Epithelial cell of esophagus (primary cell): ENCODE measurements at regions not wholly inside any gene's neighbourhood (a gene's known extent, or its start where the extent isn't known, plus 50 kb on each side); places are given as distances from the start of the nearest gene placed in this dataset.

Experiments
- DNase-seq: peaks from one replicate; pipeline ENCODE4 v3.0.0; 2010; ENCODE audit warnings: low read depth
- H3K4me3 ChIP-seq: 2 replicates; pipeline ENCODE4 v1.5.1; 2011; ENCODE audit warnings: mild to moderate bottlenecking, low read length, control low read depth
- TF ChIP-seq, protein P1 (sequence below): IDR thresholded peaks from 2 replicates; pipeline ENCODE4 v1.5.1; 2011; ENCODE audit warnings: low read depth, mild to moderate bottlenecking, low read length, control low read depth, inconsistent platforms; ENCODE audit not compliant: insufficient read depth; ENCODE audit errors: missing control alignments

DNA sequence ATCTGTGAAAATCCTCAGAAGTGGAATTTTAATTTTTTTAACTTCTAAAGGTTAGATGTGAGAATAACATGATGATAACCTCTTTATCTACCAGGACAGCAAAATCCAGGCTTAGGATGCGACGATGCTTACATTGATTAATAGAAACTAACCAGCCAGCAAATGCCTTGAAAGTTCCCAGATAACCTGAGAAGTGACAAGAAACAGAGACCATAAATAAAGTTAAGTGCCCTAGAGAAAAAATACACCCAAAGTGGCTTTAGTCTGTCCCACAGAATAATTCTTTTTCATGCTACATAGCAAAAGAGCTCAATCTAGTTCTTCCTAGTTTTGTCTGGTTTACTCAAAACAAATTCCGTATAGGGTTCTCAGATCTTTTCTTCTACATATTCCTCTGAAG, 262.7 kb downstream of the WDR11 start:
- TF ChIP-seq, protein P1, sequence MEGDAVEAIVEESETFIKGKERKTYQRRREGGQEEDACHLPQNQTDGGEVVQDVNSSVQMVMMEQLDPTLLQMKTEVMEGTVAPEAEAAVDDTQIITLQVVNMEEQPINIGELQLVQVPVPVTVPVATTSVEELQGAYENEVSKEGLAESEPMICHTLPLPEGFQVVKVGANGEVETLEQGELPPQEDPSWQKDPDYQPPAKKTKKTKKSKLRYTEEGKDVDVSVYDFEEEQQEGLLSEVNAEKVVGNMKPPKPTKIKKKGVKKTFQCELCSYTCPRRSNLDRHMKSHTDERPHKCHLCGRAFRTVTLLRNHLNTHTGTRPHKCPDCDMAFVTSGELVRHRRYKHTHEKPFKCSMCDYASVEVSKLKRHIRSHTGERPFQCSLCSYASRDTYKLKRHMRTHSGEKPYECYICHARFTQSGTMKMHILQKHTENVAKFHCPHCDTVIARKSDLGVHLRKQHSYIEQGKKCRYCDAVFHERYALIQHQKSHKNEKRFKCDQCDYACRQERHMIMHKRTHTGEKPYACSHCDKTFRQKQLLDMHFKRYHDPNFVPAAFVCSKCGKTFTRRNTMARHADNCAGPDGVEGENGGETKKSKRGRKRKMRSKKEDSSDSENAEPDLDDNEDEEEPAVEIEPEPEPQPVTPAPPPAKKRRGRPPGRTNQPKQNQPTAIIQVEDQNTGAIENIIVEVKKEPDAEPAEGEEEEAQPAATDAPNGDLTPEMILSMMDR, result no peak
- H3K4me3 ChIP-seq, result no peak overlapping the region
- DNase-seq, result no peak

DNA sequence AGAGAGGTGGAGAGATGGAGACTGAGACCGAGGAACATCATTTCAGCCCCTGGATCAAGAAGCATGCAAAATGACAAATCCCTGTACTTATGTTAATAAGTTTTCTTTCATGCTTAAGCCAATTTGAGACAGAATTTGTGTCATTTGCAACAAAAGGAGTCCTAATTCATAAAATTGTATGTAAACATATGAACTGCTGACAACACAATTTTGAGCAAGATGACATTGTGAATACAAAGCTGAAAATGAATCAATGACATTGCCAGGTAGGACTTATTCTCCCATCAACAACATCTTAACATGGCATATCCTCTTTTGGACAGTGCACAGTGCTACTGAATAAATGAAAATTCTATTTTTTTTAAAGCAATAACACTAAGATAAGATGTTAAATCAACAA, 264.0 kb downstream of the WDR11 start:
- TF ChIP-seq, protein P1, result no peak
- no peak overlapping the region for H3K4me3 ChIP-seq
- no peak for DNase-seq

DNA sequence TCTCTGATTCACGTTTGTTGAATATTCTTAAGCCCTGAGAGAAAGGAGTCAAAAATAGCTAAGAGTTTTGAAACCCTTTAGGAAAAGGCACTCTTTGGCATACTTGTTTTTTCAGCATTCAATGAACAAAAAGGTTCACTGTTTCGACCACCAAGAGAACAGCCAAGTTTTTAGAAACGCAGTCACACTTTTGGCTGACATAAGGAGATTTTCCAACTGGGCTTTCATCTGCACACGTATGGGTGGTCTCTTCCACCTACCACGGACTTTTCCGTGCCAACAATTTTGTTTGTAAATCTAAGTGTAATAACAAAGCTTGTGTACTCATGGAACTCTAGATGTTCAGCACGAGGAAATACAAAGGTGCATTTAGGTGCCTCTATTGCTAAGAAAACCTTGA, 270.3 kb downstream of the WDR11 start:
- TF ChIP-seq, protein P1, result no peak
- no peak for DNase-seq

DNA sequence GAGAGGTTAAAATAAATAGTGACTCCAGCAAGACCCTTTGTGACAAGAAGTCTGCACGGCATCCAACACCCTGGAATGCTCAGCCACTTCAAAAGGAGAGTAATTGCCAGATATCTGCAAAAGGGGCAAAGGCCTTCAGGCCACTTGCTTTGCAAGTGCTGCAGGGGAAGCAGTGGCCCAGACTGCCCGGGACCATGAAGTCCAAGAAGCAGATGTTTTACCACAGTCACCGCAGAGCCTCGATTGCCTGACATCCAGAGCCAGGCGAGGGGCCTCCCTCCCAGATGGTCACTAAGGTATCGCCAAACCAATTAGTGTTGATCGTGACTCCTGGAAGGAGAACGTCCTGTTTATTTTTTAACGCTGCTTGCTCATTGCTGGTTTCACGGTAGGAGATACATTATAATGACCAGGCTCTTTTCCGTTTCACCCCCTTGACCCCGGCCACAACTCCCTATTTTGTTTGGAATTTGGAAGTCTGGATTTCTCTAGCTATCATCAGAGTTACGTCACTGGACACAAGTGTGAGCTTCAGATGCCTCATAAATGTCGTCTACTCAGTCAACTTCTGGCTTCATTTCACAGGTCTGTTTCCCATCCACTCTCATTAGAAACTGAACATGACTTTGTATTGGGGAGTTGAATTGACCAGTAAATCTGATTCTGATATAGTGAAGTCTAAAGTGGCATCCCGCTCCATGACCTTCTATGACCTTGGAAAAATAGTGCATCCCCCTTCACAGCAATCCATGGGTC, 276.2 kb downstream of the WDR11 start:
- no peak overlapping the region for H3K4me3 ChIP-seq
- TF ChIP-seq, protein P1, result no peak
- DNase-seq, result no peak

More for the DNA sequence above, 270.3 kb downstream of the WDR11 start:
- H3K4me3 ChIP-seq, result no peak overlapping the region

DNA sequence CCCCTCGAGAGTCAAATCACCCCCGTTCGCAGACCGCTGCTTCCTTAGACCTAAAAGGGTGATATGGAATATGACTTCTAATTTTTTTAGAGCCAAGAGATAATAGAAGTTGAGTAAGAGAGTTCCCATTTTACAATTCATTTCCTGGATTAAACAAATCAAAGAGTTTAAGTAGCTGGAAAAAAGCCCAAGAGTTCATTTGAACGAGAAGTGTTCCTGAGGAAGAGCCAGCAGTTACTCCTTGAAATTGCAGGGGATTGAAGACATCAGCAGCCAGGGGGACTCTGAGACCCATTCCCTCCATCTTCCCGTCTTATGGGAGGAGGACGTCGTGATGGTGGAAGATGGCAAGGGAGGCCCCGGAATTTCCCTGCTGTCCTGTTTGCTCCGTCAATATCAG, 277.0 kb downstream of the WDR11 start:
- no peak overlapping the region for H3K4me3 ChIP-seq
- TF ChIP-seq, protein P1, result no peak
- DNase-seq, result no peak

DNA sequence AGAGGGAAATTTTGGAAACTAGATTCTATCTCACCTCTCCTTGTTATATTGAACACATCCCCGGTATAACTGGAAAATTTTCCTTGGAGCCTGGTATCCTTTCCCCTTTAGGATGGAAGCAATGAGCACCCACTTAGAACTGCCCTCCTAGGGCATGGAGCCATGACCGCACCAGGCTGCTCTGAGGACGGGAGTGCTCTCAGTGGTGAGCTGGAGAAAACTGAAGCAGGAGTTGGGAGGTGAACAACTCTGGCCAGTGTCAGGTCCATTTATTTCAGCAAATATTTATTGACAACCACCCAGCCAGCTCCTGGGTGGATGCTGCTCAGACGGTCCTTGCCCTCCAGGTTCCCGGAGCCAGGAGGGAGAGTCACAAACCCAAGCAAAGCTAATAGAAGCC, 278.1 kb downstream of the WDR11 start:
- no peak overlapping the region for H3K4me3 ChIP-seq
- no peak for DNase-seq
- TF ChIP-seq, protein P1, result no peak

DNA sequence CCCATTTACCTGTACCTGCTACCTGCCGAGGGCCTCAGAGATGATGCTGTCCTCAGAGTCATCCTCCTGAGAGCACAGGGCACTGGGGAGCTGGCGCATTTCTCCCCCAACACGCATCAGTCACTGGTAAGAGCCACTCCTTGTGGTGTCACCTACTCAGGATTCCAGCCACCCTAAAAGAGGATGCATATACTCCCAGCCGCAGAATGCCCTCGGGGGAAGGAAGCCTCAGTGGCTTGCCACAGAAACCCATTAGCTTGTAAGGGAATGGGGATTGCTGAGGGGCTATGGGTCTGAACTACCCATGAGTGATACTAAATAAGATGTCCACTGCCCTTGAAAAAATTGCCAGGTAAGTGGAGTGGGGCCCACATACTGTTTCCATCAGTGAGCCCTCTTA, 279.2 kb downstream of the WDR11 start:
- no peak for DNase-seq
- H3K4me3 ChIP-seq, result no peak overlapping the region
- TF ChIP-seq, protein P1, result no peak
